Stimulated activated CD4-positive, alpha-beta T cell treated with anti-CD3 and anti-CD28 coated beads, Interleukin-2, amount 100 ng/mL, for 48 hours (primary cell): ENCODE measurements at regions not wholly inside any gene's neighbourhood (a gene's known extent, or its start where the extent isn't known, plus 50 kb on each side); places are given as distances from the start of the nearest gene placed in this dataset.
"Not testable (repeated sequence)": the region's sequence is repeated elsewhere in the genome, so short reads cannot be mapped to it uniquely, and the experiment has no call there.

Experiments used
- DNase-seq, 2 donors: peaks; one replicate each; pipeline ENCODE4 v3.0.0-alpha.2; 2020

DNA sequence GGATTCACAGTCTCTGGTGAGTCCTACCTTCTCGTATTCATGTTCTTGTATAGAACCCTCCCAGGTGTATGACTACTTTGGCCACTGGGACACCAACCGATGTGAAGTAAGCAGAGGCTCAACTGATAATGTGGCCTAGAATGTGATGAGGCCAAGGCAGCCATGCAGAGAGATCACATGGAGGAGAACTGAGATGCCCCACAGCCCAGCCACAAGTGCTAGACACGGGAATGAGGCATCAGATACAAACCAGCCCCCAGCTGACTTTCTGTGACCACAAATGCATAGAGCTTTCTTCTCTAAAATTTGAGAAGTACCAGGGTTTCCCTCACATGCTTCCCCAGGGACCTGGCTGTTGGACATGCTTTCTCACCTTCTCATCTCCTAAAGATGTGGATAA is 375.7 kb downstream of the CCSER2 start:
- no peak for DNase-seq

DNA sequence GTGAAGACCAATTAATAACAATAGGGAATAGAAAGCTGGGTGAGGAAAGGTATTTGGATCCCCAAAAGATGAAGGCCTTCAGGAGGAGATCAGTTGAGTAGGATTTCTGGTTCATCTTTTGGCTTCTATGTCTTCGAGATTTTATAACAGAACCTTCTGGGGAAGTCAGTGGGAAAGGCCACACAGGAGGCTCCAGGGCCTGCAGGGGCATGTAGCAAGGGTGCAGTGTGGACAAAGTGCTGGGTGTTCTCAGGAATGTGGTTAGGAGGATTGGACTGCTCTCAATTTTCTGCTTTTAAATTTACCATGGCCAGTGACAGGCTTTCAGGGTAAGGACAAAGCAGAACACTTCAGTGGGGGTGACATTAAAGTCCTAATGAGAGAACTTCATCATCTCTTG is 378.0 kb downstream of the CCSER2 start:
- DNase-seq: no peak

DNA sequence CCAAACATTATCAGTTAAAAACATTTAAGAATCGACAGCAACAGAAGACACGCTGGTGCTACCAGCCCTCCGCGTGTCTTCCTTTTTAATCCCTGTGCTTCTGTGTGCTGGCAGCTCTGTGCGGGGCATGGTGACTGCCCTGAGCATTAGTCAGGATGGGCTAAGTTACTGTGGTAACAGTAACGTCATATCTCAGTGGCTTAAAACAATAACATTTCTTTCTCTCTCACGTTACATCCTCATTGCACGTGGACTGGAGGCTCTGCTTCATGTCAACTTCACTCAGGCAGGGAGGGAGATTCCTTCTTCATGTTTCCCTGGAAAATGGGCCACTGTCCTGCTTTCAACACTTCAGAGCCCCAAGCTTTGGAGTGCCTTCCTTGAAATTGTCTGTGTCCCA is 378.5 kb downstream of the CCSER2 start:
- DNase-seq: no peak

DNA sequence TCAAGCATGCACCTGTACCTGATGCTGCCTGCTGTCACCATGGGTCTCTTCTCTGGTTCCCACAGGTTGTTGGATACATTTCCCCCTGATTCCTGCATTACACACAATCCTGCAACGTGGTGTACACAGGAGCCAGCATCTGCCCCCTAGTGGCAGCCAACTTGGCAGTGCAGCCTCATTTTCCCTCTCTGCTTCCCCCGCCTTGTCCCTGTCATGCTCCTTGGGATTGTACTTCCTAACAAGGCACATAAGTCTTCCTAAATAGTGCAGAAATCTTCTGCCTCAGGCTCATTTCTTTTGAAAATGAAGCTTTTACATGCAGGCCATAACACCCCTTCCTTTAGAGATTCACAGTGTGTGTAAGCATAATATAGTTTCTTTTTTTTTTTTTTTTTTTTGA is 387.5 kb downstream of the CCSER2 start:
- DNase-seq: peak in 1 of 2 donors; percentile 4

DNA sequence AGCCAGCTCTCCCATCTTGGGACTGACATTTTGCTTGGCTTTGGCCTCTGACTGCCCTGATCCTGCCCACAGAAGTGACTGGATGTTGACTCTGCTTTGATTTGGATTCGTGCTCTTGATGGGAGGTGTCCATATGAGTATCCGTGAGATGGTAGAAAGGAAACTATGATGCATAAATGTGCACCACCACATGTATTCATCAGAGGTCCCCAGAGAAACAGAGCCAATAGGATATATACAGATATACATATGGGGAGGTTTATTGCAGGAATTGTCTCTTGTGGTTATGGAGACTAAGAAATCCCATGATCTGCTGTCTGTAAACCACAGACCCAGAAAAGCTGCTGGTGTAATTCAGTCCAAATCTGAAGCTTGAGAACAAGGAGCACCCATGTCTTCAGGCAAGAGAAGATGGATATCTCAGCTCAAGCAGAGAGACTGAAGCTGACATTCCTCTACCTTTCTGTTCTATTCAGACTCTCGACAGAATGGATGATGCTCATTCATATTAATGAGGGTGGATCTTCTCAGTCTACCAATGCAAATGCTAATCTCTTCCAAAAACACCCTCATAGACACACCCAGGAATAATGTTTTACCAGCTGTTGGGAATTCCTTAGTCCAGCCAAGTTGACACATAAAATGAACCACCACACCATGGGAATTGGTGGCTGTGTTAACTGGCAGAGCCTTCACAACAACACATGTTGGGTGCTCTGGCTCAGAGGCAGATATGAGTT is 390.7 kb downstream of the CCSER2 start:
- DNase-seq: no peak

DNA sequence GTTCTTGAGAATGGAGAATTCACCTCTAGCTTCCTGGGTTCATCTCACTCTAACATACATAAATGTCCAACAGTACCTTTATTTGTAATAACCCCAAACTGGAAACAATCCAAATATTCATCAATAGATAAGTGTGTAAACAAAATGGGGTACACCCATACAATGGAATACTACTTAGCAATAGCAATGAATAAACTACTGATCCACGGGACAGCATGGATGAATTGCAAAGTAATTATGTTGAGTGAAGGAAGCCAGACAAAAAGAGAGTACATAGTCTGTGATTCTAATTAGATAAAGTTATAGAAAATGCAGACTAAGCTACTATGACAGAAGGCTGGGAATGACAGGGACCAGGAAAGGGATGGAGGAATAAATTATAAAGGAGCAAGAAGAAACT is 391.3 kb downstream of the CCSER2 start:
- DNase-seq: no peak

DNA sequence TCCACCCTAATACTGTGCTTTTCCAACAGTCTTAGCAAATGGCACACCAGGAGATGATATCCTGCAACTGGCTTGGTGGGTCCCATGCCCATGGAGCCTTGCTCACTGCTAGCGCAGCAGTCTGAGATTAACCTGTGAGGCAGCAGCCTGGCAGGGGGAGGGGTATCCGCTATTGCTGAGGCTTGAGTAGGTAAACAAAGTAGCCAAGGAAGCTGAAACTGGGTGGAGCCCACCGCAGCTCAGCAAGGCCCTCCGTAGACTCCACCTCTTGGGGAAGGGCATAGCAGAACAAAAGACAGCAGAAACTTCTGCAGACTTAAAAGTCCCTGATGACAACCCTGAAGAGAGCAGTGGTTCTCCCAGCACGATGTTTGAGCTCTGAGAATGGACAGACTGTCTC is 399.0 kb downstream of the CCSER2 start:
- DNase-seq: no peak

DNA sequence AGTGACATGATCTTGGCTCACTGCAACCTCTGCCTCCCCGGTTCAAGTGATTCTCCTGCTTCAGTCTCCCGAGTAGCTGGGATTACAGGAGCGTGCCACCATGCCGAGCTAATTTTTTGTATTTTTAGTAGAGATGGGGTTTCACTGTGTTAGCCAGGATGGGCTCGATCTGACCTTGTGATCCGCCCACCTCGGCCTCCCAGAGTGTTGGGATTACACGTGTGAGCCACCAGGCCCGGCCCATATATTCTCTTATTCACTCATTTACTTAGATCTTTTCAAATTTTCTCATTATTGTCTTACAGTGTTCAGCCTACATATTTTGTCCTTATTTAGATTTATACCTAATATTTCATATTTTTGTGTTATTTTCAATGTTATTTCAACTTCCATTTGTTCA is 410.7 kb downstream of the CCSER2 start:
- not testable (repeated sequence) for DNase-seq

DNA sequence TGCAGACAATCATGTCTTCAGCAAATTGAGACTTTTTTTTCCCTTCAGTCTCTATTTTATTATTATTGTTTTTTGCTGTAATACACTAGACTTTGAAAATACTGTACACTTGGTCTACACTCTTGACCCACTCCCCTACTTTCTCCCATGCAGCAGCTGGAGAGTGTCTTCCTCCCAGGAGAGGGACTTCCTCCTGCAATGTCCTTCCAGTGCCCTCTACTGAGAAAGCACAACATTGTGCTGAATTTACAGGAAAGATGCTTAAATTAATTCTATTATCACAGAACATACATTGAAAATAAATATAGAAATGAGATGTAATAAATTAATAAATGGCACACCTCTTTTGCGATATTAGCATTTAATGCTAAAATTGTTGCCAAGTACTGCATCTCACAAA is 411.3 kb downstream of the CCSER2 start:
- no peak for DNase-seq

DNA sequence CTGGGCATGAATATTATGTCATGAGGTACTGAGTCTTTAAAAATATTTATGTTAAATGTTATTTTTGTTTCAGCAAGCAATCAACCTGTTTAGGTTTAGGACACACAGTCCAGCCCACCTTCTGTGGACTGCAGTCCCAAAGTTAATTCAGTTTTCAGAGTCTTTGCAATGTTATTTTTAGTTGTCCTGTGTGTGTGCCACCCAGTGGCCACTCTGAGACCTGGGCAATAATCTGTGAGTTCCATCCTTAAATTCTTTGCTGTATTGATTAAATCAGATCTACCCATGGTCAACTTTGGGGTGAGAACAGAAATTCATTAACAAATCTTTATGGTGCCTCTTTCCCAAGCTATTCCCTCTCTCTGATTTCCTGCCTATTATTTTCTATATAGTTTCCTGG is 415.1 kb downstream of the CCSER2 start:
- no peak for DNase-seq

DNA sequence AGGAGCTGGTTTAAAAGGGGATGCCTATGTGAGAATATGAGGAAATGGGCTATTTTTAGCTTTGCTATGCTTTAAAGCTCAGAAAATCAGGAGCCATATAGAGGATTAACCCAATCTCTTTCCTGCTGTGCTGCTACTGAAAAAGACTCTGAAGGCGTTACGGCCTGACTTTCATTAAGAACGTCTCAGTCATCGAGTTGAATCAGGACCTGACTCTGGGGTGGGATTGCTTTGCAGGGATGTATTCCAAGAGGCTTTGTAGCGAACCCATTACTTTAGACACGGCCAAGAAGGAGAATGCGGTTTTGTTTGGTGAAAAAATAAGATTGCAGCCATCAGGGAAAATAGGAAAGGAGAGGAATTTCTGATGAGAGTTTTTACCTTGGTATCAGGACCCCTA is 426.9 kb downstream of the CCSER2 start:
- DNase-seq: no peak

DNA sequence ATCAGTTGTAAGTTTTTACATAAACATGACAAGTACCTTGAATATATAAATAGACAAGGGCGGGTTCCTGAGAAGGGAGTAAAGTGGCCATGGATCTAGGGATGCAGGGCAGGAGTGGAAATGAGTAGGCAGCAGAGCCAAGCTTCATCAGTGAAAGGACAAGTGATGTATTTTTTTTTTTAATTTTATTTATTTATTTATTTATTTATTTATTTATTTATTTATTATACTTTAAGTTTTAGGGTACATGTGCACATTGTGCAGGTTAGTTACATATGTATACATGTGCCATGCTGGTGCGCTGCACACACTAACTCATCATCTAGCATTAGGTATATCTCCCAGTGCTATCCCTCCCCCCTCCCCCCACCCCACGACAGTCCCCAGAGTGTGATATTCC is 428.3 kb downstream of the CCSER2 start:
- DNase-seq: not testable (repeated sequence)

DNA sequence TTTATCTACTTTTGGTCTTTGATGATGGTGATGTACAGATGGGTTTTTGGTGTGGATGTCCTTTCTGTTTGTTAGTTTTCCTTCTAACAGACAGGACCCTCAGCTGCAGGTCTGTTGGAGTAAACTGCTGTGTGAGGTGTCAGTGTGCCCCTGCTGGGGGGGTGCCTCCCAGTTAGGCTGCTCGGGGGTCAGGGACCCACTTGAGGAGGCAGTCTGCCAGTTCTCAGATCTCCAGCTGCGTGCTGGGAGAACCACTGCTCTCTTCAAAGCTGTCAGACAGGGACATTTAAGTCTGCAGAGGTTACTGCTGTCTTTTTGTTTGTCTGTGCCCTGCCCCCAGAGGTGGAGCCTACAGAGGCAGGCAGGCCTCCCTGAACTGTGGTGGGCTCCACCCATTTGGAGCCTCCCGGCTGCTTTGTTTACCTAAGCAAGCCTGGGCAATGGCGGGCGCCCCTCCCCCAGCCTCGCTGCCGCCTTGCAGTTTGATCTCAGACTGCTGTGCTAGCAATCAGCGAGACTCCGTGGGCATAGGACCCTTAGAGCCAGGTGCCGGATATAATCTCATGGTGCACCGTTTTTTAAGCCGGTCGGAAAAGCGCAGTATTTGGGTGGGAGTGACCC is 433.7 kb downstream of the CCSER2 start:
- DNase-seq: not testable (repeated sequence)

DNA sequence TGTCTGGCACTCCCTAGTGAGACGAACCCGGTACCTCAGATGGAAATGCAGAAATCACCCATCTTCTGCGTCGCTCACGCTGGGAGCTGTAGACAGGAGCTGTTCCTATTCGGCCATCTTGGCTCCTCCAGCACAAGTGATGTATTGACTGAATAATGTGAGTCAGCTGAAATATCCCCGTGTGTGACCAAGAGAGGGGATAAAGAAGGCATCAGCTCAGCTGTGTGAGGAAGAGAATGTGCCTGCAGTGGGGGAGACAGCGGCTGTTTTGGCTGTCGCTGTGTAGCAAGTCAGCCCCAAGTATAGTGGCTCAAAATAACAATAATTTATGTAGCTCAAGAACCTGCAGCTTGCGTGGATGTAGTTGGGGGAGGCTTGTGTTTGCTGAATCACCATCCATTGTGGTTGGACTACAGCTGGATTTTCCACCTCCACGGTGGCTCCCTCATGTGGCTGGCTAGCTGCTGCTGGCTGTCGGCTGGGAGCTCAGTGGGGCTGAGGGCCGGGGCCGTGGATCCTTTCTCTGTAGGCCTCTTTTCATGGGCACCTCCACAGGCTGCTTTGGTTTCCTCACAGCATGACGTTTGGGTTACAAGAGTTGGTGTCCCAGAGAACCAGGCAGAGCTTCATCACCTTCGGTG is 434.5 kb downstream of the CCSER2 start:
- DNase-seq: no peak

DNA sequence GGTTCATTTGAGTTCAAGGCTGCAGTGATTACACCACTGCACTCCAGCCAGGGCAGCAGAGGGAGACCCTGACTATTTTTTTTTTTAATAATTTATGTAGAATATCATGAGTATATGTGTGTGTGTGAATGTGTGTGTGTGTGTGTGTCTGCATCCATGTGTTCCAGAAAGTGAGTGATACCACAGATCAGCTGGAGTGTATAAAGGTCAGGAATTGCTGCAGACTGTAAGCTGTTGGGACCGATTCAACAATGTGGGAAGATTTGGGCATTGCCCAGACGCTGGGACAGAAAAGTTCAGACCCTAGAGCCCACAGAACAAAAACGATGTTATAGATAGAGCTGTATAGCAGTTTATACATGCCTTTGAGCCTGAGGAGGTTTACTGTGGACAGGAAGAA is 435.6 kb downstream of the CCSER2 start:
- no peak for DNase-seq

DNA sequence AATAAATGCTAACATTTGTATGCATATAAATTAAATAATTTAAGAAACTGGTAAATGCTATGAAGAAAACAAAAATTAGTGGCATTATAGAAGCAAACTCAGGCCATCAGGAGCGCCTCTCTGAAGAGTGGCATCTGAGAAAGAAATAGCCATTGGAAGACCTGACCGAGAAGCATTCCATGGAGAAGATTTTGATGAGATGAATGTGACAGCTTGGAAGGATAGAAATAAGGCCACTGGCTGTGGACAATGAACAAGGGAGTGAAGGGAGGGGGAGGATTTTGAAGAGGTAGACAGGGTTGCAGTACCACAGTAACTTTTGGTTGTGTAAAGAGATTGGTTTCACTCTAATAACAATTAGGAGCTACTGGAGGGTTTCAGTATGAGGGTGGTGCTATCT is 436.7 kb downstream of the CCSER2 start:
- no peak for DNase-seq

DNA sequence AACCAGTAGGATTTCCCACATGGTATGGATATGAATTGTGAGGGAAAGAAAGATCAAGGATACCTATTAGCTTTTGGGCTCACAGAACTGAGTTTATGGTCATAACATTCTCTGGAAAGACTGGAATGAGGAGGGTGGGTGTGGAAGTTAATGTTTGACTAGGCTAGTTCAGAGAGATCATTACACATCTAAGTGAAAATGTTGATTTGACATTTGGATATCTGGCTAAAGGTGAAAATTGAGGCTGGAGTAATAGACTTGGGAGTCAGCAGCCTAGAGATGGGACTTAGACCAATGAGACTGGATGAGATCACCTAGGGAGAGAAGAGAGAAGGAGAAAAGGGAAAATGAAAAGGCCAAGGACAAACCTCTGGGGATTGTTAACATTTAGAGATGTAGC is 437.3 kb downstream of the CCSER2 start:
- DNase-seq: no peak

DNA sequence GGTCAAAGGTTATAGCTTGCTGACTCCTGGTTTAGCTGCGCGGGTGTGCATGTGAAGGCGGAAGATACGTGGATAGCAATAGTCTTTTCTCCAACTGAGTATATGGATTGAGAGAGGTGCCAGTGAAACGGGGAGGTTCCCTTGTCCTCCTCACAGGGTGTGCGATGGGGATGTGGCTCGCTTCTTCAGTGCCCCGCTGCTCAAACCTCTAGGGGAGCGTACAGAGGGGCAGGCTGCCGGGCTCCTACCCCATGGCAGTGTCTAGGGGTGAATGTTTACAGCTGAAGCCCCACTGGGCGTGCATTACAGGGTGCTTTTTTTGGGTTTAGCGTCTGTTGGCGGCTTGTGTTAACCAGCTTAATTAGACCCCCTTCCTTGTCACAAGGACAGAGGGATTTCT is 438.5 kb downstream of the CCSER2 start:
- DNase-seq: no peak

DNA sequence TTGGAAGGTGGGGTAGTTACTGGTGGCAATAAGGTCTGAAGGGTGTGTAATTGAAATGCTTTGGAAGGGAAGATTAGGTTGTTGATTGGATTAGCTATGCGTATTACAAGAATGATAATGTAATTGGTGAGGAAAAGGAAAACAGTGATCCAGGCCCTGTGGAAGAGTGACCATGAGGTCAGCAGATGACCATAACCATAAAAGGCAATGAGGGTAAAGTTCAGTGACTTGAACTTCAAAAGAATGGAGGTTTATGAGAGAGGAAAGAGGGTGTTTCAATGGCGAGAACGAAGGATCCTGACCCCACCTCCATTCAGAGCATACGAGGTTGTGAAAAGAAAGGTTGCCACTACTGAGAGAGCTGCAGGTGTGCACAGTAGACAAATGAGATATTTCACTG is 439.7 kb downstream of the CCSER2 start:
- DNase-seq: no peak

DNA sequence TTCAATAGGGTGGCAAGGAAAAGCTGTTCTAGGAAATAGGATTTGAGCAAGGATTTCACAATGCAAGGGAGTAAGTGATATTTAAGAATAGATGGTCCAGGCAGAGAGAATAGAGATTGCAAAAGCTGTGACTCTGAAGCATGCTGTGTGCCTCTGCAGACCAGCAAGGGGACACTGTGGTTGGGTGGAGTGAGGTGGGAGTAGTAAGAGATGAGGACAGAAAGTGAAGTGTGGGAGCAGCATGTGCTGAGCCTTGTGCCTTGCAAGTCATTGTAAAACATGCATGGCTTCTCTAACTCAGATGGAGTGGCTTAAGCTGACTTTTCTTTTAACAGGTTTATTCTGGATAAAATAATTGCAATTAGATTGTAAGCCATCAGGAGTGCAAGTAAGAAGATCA is 442.4 kb downstream of the CCSER2 start:
- DNase-seq: no peak

DNA sequence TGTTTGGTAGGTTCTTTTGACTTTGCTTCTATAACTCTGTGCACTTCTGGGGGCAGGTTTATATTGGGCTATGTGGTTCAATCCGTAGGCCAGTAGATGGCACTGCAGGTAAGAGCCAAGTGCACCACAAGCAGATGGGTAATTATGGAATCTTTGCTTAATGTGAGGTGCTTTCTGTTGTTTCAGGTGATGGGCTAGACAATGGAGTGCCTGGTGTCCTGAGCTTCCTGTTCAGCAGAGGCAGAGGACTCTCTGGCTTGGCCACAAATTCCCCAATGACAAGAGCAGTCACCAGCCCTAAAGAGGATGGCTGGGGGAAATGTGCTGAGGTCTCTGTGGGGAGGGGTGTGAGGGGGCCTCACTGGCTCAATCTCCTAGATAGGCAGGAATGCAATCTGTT is 455.0 kb downstream of the CCSER2 start:
- peak in 1 of 2 donors; percentile 0 for DNase-seq

DNA sequence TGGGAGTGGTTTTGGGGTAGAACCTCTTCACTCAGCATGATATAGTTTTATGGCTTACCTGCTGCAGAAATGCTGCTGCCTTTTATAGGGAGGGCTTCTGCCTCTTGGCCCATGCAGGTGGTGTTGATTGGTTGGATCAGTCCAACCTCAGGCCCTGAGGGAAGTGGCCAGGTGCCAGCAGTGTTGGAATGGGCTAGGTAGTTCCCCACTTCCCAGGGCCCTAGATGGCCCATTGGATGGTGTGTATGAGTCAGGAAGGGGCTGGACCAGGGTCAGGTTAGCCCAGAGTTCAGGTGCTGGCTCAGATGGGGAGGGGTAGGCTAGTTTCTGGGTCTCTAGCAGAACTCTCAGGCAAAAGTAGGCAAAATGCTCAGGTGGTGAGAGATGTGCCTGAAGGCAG is 455.5 kb downstream of the CCSER2 start:
- DNase-seq: no peak

DNA sequence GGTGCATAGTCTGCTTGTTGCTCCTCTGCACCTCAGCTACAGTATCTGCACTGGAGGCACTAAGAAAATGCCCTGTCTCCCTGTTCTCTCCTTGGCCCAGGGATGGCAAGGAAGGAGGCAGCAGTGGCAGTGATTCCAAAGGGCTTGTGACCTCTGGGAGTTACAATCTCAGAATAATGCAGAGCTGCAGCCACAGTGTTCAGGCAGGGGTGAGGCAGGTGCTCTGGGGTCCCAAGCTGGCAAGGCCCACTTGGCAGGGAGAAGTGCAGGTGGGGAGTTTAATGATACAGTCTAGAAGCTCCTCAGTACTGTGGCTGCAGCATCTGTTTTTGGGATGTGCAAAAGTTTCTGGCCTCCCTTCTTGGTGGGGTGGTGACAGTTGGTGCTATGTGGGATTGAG is 456.4 kb downstream of the CCSER2 start:
- DNase-seq: no peak

DNA sequence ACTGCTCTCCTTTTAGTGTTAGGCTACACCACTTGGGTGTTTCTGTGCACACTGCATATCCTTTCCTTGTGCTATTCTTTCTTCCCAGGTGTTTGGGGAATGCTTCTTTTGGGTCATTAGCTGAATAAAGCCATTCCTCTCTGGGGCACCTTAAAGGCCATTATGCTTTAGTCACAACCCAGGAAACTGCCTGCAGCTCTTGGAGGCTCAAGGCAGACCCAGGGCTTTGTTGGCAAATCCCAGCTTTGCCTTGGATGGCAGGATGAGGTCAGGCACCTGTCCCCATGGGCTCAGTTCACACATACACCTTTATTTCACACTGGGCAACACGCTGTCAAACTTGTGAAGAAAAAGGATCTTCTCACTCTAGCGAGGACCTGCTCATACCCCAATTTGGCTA is 460.6 kb downstream of the CCSER2 start:
- no peak for DNase-seq

DNA sequence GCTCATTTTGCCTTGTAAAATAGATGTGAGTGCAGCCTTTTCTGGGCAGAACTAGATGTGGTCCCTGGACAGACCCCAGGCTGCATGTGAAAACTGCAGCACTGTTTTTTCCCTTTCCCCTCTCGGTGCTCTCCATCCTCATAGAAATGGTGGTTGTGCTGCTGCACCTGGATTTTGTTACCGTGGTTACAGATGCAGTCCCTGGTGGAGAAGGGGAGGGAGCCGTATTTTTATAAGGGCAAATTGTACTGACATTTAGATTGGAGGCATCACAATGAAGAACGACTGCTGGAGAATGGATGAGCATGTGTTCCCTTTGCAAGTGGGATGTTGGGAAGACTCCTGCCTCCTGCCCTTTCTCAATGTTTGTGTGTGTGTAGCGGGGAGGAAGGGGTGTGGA is 469.9 kb downstream of the CCSER2 start:
- DNase-seq: no peak
